GM12878 (cell line): ENCODE measurements at regions not wholly inside any gene's neighbourhood (a gene's known extent, or its start where the extent isn't known, plus 50 kb on each side); places are given as distances from the start of the nearest gene placed in this dataset.

Experiments used
- ATAC-seq: fragments of 200-7000 bp; cut with Tn5 transposase; 3 replicates; pipeline ENCODE4 v1.9.1; 2020; ENCODE audit warnings: mild to moderate bottlenecking, moderate library complexity
- BruUV-seq: library from RNA; stranded (reverse); fragments of 400-500 nt; replicated peaks from 2 replicates; lab custom pipeline; 2021; lab: Mats Ljungman, UMichigan
- CTCF ChIA-PET: fragments of 300-600 bp; sonication (Branson Sonifier 250); formaldehyde crosslinking; extraction: SDS; loops from one replicate; lab custom pipeline; 2021; ENCODE audit warnings: inconsistent platforms; lab: Yijun Ruan, JAX
- POLR2A ChIA-PET: fragments of 350-600 bp; formaldehyde crosslinking; extraction: SDS; loops from one replicate; lab custom pipeline; 2021; ENCODE audit warnings: inconsistent platforms; lab: Charles Lee
- RAD21 ChIA-PET: fragments of 300-600 bp; sonication (Branson Sonifier 250); formaldehyde crosslinking; loops from one replicate; lab custom pipeline; 2023; ENCODE audit warnings: antibody characterized with exemption; ENCODE audit not compliant: unreplicated experiment; lab: Charles Lee
- SMC1A ChIA-PET: fragments of 300-600 bp; sonication (Branson Sonifier 250); formaldehyde crosslinking; loops from one replicate; lab custom pipeline; 2023; ENCODE audit not compliant: unreplicated experiment, uncharacterized antibody; lab: Charles Lee
- DNase-seq: peaks from one replicate; pipeline ENCODE4 v3.0.0-alpha.2; 2011; ENCODE audit warnings: low read depth, low spot score
- FAIRE-seq: peaks from 3 replicates; lab custom pipeline; 2011; peaks lifted over from hg19 to GRCh38; lab: Jason Lieb, UNC
- H2AFZ ChIP-seq: 2 replicates; pipeline ENCODE4 v1.6.0; 2011; ENCODE audit warnings: low read depth, low read length, control low read depth; ENCODE audit not compliant: control insufficient read depth
- H3K27ac ChIP-seq: 2 replicates; pipeline ENCODE4 v1.5.1; 2011; ENCODE audit warnings: control low read depth; ENCODE audit not compliant: control insufficient read depth, insufficient read depth
- H3K27me3 ChIP-seq, 2 experiments: replicated peaks in 1 of 2; 2 replicates each; pipeline versions ENCODE4 v1.6.0 to v1.6.1; 2011; ENCODE audit warnings: low read length in 1 of 2; ENCODE audit not compliant: control insufficient read depth in 2 of 2, insufficient read depth in 2 of 2
- H3K36me3 ChIP-seq, 2 experiments: 2 replicates each; pipeline ENCODE4 v1.5.1; 2011; ENCODE audit warnings: low read length in 1 of 2; ENCODE audit not compliant: control insufficient read depth in 2 of 2, insufficient read depth in 2 of 2
- H3K4me1 ChIP-seq: 2 replicates; pipeline ENCODE4 v1.6.1; 2011; ENCODE audit warnings: mild to moderate bottlenecking, low read length, moderate library complexity, mixed read lengths; ENCODE audit not compliant: control insufficient read depth, insufficient read depth
- H3K4me2 ChIP-seq: 2 replicates; pipeline ENCODE4 v1.6.0; 2011; ENCODE audit warnings: control low read depth; ENCODE audit not compliant: control insufficient read depth, insufficient read depth
- H3K4me3 ChIP-seq: fragments of 200-600 bp; sonication (generic); 2 replicates; pipeline ENCODE4 v1.5.1; 2016
- H3K79me2 ChIP-seq: 2 replicates; pipeline ENCODE4 v1.6.0; 2011; ENCODE audit warnings: low read length; ENCODE audit not compliant: control insufficient read depth, insufficient read depth
- H3K9ac ChIP-seq: 2 replicates; pipeline ENCODE4 v1.8.0; 2011; ENCODE audit warnings: low read length, control low read depth, mixed read lengths; ENCODE audit not compliant: control insufficient read depth, insufficient read depth
- H3K9me3 ChIP-seq: replicated peaks from 3 replicates; pipeline ENCODE4 v1.5.1; 2011; ENCODE audit warnings: mild to moderate bottlenecking, low read length; ENCODE audit not compliant: control insufficient read depth, insufficient read depth
- H4K20me1 ChIP-seq: 2 replicates; pipeline ENCODE4 v1.6.0; 2011; ENCODE audit not compliant: control insufficient read depth, insufficient read depth
- ASH2L ChIP-seq: fragments of 300-600, 200-600 bp; sonication (generic); IDR thresholded peaks from 2 replicates; pipeline ENCODE4 v1.6.1; 2017; ENCODE audit warnings: low read depth, mild to moderate bottlenecking, borderline replicate concordance
- CBX5 ChIP-seq: sonication (generic); IDR thresholded peaks from 2 replicates; pipeline ENCODE4 v1.6.1; 2016; ENCODE audit warnings: low read depth, moderate library complexity, mild to moderate bottlenecking, inconsistent platforms
- CHD2 ChIP-seq: IDR thresholded peaks from 2 replicates; pipeline ENCODE4 v1.6.1; 2011; ENCODE audit warnings: low read depth, low read length, improper control_type of control experiment, borderline replicate concordance
- DPF2 ChIP-seq: fragments of 450-650 bp; IDR thresholded peaks from 2 replicates; pipeline ENCODE4 v1.6.1; 2017; ENCODE audit warnings: mild to moderate bottlenecking
- EGR1 ChIP-seq, 2 experiments: IDR thresholded peaks; 1 replicate in 1 of 2; 2 replicates in 1 of 2; pipeline ENCODE4 v1.6.1; 2011 to 2012; ENCODE audit warnings: low read depth in 2 of 2, low read length in 2 of 2, borderline replicate concordance in 1 of 2, mild to moderate bottlenecking in 1 of 2, moderate library complexity in 1 of 2
- EP300 ChIP-seq, 2 experiments: fragments of 150-350 bp in 1 of 2; IDR thresholded peaks; 2 replicates each; pipeline ENCODE4 v1.6.1; 2011 to 2012; ENCODE audit warnings: low read depth in 2 of 2, low read length in 2 of 2, borderline replicate concordance in 1 of 2, improper control_type of control experiment in 1 of 2, inconsistent platforms in 1 of 2; ENCODE audit not compliant: control insufficient read depth in 1 of 2
- FOS ChIP-seq: IDR thresholded peaks from 3 replicates; pipeline ENCODE4 v1.6.1; 2011; ENCODE audit warnings: borderline replicate concordance; ENCODE audit not compliant: insufficient read length; ENCODE audit errors: extremely low read depth
- KAT2A ChIP-seq: conservative IDR thresholded peaks from 2 replicates; pipeline ENCODE4 v1.6.1; 2011; ENCODE audit warnings: low read depth, low read length; ENCODE audit not compliant: control insufficient read depth
- KDM1A ChIP-seq: fragments of 200-600 bp; sonication (generic); IDR thresholded peaks from 2 replicates; pipeline ENCODE4 v1.6.1; 2016; ENCODE audit warnings: borderline replicate concordance
- KLF5 ChIP-seq: fragments of 450-650 bp; IDR thresholded peaks from 2 replicates; pipeline ENCODE4 v1.6.1; 2014; ENCODE audit warnings: mild to moderate bottlenecking; ENCODE audit not compliant: partially characterized antibody
- MYC ChIP-seq: IDR thresholded peaks from 2 replicates; pipeline ENCODE4 v1.6.1; 2011; ENCODE audit warnings: mild to moderate bottlenecking, low read length, moderate library complexity, inconsistent platforms; ENCODE audit not compliant: insufficient read depth, insufficient replicate concordance, insufficient read length, severe bottlenecking
- POLR2AphosphoS5 ChIP-seq: IDR thresholded peaks from 2 replicates; pipeline ENCODE4 v1.6.1; 2011; ENCODE audit warnings: mild to moderate bottlenecking, low read length, inconsistent platforms
- RBBP5 ChIP-seq: fragments of 200-600 bp; sonication (generic); conservative IDR thresholded peaks from 2 replicates; pipeline ENCODE4 v1.6.1; 2016
- SP1 ChIP-seq: IDR thresholded peaks from one replicate; pipeline ENCODE4 v1.6.1; 2011; ENCODE audit warnings: low read depth, low read length
- TAF1 ChIP-seq: IDR thresholded peaks from 2 replicates; pipeline ENCODE4 v1.6.1; 2011; ENCODE audit warnings: mild to moderate bottlenecking, low read depth, low read length, borderline replicate concordance
- ZNF274 ChIP-seq: IDR thresholded peaks from one replicate; pipeline ENCODE4 v1.8.0; 2011; ENCODE audit not compliant: insufficient read length, insufficient read depth
- ZNF384 ChIP-seq: IDR thresholded peaks from 2 replicates; pipeline ENCODE4 v1.6.1; 2012; ENCODE audit warnings: low read depth, mild to moderate bottlenecking, low read length, improper control_type of control experiment, borderline replicate concordance
- WGBS: methylation state at CpG from one replicate; pipeline ENCODE4 v1.1.6; 2016; ENCODE audit warnings: low lambda C conversion rate; ENCODE audit not compliant: insufficient replicate concordance, insufficient coverage; ENCODE audit errors: missing lambda C conversion rate; 5-methylcytosine and 5-hydroxymethylcytosine counted together
- in situ Hi-C: fragments of 300-500 bp; cut with MboI; formaldehyde crosslinking; loops from 9 replicates; pipeline ENCODE4 v1.14.3; 2018; ENCODE audit warnings: mixed read lengths
- intact Hi-C: fragments of 100-400 bp; cut with micrococcal nuclease; formaldehyde crosslinking; loops from one replicate; pipeline ENCODE4 v1.14.2; 2022; ENCODE audit not compliant: unreplicated experiment
- TF ChIP-seq, protein P1 (sequence below): fragments of 150-350 bp; IDR thresholded peaks from 2 replicates; pipeline ENCODE4 v1.6.1; 2014; ENCODE audit warnings: mild to moderate bottlenecking, low read depth, low read length
- TF ChIP-seq, protein P2 (sequence below): fragments of 450-650 bp; IDR thresholded peaks from 2 replicates; pipeline ENCODE4 v1.6.1; 2016; ENCODE audit warnings: mild to moderate bottlenecking
- TF ChIP-seq, protein P3 (sequence below): fragments of 450-650 bp; IDR thresholded peaks from 2 replicates; pipeline ENCODE4 v1.6.1; 2017; ENCODE audit warnings: mild to moderate bottlenecking

DNA sequence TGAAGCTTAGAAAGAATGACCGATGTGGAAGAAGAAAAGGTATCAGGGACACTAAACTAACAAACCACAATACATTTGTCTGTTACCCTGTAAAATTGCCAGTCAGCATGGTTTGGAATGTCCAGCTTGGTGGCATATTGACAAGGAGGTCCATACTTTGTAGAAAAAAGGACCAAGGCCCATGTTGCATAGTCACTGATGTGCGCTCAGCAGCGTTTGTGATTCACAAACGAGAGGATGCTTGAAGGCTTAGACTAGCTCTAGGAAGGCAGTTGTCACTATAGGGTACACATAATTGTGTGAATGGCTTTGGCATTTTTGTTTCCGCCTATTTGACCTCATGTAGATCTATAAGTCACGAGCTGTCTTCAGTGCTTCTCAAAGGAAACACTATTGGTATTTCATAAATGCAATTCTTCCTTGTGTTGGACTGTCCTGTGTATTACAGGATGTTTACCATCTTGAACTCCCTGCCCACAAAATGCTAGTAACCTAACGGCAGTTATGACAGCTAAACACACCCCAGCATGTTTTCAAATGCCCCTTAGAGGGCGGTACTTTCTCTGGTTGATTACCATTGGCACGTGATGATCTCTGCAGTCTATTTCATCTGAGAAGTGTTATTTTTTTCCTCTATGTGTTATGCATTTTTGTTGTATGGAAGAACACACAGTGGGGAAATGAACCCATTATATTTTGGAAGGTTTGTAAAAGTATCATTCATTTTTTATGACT, 304.2 kb downstream of the CYRIA start:
- TF ChIP-seq KDM1A (no peak), MYC (no peak), DPF2 (no peak), RBBP5 (no peak), EGR1 (IDR thresholded peaks at IDR 0.05; ENCODE audit: borderline replicate concordance in 1 of 2, low read depth in 2 of 2, low read length in 2 of 2) (no peak), ZNF274 (no peak), EP300 (IDR thresholded peaks at IDR 0.05; ENCODE audit: borderline replicate concordance in 1 of 2, control insufficient read depth in 1 of 2, low read depth in 2 of 2, low read length in 2 of 2) (no peak), KAT2A (no peak), TAF1 (no peak), POLR2AphosphoS5 (no peak), FOS (no peak), CHD2 (no peak), ASH2L (no peak), ZNF384 (no peak), CBX5 (no peak), SP1 (no peak), KLF5 (no peak)
- TF ChIP-seq, protein P1, sequence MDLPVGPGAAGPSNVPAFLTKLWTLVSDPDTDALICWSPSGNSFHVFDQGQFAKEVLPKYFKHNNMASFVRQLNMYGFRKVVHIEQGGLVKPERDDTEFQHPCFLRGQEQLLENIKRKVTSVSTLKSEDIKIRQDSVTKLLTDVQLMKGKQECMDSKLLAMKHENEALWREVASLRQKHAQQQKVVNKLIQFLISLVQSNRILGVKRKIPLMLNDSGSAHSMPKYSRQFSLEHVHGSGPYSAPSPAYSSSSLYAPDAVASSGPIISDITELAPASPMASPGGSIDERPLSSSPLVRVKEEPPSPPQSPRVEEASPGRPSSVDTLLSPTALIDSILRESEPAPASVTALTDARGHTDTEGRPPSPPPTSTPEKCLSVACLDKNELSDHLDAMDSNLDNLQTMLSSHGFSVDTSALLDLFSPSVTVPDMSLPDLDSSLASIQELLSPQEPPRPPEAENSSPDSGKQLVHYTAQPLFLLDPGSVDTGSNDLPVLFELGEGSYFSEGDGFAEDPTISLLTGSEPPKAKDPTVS, result no peak
- TF ChIP-seq, protein P2, sequence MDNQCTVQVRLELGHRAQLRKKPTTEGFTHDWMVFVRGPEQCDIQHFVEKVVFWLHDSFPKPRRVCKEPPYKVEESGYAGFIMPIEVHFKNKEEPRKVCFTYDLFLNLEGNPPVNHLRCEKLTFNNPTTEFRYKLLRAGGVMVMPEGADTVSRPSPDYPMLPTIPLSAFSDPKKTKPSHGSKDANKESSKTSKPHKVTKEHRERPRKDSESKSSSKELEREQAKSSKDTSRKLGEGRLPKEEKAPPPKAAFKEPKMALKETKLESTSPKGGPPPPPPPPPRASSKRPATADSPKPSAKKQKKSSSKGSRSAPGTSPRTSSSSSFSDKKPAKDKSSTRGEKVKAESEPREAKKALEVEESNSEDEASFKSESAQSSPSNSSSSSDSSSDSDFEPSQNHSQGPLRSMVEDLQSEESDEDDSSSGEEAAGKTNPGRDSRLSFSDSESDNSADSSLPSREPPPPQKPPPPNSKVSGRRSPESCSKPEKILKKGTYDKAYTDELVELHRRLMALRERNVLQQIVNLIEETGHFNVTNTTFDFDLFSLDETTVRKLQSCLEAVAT, result no peak
- TF ChIP-seq, protein P3, sequence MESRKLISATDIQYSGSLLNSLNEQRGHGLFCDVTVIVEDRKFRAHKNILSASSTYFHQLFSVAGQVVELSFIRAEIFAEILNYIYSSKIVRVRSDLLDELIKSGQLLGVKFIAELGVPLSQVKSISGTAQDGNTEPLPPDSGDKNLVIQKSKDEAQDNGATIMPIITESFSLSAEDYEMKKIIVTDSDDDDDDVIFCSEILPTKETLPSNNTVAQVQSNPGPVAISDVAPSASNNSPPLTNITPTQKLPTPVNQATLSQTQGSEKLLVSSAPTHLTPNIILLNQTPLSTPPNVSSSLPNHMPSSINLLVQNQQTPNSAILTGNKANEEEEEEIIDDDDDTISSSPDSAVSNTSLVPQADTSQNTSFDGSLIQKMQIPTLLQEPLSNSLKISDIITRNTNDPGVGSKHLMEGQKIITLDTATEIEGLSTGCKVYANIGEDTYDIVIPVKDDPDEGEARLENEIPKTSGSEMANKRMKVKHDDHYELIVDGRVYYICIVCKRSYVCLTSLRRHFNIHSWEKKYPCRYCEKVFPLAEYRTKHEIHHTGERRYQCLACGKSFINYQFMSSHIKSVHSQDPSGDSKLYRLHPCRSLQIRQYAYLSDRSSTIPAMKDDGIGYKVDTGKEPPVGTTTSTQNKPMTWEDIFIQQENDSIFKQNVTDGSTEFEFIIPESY, result no peak
- Histone ChIP-seq H3K27ac (no peak overlapping the region), H3K79me2 (no peaks in the 10 kb centered on the region), H3K4me1 (no peaks in the 10 kb centered on the region), H3K4me2 (no peak overlapping the region), H3K27me3 (no peaks in the 10 kb centered on the region), H3K9ac (no peak overlapping the region), H4K20me1 (no peaks in the 10 kb centered on the region), H3K4me3 (no peak overlapping the region), H2AFZ (no peak overlapping the region), H3K36me3 (no peaks in the 10 kb centered on the region), H3K9me3 (no peaks in the 10 kb centered on the region)
- intact Hi-C loops, result no loop called here
- SMC1A ChIA-PET, result no interaction called here
- CTCF ChIA-PET, result no interaction called here
- no TSS peak for BruUV-seq
- 5% methylated on average over 9 of the region's 9 CpGs for WGBS
- FAIRE-seq (no peak), ATAC-seq (no peak), DNase-seq (no peak)
- in situ Hi-C loops, result no loop called here
- RAD21 ChIA-PET, result no interaction called here
- POLR2A ChIA-PET, result no interaction called here
